GM10248 (cell line): ENCODE measurements at regions not wholly inside any gene's neighbourhood (a gene's known extent, or its start where the extent isn't known, plus 50 kb on each side); places are given as distances from the start of the nearest gene placed in this dataset.

ENCODE experiments used
- CTCF ChIA-PET: fragments of 300-600 bp; sonication (Branson Sonifier 250); formaldehyde crosslinking; extraction: SDS; loops from one replicate; lab custom pipeline; 2021; ENCODE audit warnings: antibody characterized with exemption; lab: Yijun Ruan, JAX
- POLR2A ChIA-PET: fragments of 350-650 bp; sonication (Branson Sonifier 250); formaldehyde crosslinking; extraction: SDS; loops from one replicate; lab custom pipeline; 2020; ENCODE audit warnings: antibody characterized with exemption; lab: Yijun Ruan, JAX
- DNase-seq: peaks from one replicate; pipeline ENCODE4 v3.0.0; 2012; ENCODE audit errors: extremely low spot score
- TF ChIP-seq, protein P1 (sequence below): IDR thresholded peaks from 2 replicates; pipeline ENCODE4 v1.5.1; 2012; ENCODE audit warnings: mild to moderate bottlenecking, low read depth; ENCODE audit errors: extremely low read depth, missing control alignments, control extremely low read depth

DNA sequence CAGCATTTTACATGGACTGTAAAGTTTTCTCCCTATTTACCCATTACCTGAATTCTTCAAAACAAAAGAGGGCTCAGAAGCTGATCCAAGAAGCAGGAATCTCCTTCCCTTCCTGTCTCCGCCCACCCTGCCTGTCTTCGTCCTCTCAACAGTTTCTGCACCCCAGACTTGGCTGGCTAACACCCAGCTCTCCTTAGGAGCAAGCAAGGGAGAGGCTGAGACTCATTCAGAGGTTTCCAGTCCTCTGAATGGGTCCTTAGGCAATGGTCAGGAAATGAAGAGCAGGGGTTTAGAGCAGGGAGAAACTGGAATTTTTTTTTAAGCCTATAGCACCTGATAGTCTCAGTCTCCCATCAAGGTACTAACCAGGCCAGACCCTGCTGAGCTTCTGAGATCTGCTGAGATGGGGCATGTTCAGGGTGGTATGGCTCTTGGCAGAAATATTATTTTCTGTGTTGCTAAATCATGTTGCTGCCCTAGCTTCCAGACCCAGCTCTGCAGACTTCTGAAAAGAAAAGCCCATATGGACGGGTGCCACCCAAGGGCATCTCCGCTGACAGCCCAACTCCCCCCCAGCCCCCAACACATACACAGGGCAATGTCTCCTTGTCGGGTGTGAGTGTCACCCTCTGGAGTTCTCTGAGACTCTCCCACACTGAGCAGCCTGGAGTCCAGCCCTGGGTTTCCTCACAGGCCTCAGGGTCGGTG lies 74.6 kb upstream of the CD93 start:
- CTCF ChIA-PET, result interaction anchor here (1.0 to 3.1 kb wide), 6 partner anchors 9 to 110 kb away, joined by 3 to 12 read pairs (median 3); no protein-coding TSS in a partner anchor
- DNase-seq, result no peak
- TF ChIP-seq, protein P1, sequence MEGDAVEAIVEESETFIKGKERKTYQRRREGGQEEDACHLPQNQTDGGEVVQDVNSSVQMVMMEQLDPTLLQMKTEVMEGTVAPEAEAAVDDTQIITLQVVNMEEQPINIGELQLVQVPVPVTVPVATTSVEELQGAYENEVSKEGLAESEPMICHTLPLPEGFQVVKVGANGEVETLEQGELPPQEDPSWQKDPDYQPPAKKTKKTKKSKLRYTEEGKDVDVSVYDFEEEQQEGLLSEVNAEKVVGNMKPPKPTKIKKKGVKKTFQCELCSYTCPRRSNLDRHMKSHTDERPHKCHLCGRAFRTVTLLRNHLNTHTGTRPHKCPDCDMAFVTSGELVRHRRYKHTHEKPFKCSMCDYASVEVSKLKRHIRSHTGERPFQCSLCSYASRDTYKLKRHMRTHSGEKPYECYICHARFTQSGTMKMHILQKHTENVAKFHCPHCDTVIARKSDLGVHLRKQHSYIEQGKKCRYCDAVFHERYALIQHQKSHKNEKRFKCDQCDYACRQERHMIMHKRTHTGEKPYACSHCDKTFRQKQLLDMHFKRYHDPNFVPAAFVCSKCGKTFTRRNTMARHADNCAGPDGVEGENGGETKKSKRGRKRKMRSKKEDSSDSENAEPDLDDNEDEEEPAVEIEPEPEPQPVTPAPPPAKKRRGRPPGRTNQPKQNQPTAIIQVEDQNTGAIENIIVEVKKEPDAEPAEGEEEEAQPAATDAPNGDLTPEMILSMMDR, result no peak
- POLR2A ChIA-PET, result no interaction called here

DNA sequence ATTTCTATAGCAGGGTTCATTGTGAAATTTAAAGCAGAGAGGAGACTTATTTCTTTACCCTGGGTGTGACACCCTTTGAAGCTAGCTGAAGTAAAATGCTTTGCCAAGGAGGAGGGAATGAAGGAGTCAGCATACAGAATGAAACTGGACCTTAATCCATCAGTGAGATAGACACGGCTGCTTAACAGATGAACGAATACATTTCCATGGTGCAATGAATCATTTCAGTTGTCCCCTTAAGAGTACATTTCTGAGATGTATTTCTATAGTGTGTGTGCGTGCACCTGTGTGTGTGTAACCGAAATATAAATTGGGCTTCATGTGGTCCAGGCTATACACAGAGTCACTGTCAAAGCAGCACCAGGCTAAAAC lies 73.8 kb upstream of the CD93 start:
- TF ChIP-seq, protein P1, result no peak
- ChIA-PET POLR2A (no interaction called here), CTCF (interaction anchor here (1.5 to 3.1 kb wide), 4 partner anchors 8 to 47 kb away, joined by 3 to 12 read pairs (median 4); no protein-coding TSS in a partner anchor)
- DNase-seq, result no peak

DNA sequence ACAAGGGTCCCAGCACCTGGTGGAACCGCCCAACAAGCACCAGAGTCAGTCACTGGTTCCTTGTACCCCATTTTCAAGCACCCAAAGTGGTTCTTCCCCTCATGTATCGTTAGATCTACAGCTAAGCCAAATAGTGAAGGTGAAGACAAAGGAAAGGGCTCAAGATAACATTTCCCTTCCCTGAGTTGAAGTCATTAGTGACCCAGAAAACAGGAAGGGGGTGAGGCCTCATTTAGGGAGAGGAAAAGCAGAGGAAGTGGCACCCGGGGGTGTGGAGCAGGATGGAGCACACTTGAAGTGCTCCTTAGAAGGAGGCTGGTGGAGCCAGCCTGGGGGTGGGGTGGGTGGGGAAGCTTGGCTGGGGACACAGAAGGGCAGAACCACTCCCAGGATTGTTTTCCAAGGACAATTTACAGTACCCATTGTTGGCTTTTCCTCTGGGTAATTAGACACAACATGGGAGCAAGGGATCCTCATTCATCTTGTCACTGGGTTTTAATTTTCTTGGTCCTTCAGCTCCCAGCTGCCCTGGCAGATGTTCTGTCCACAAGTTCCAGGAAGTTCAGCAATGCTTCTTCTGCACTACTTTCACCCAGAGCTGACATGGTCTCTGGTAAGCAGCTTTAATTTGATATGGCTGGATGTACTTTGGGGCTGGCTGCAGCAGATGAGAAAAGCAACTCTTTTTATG lies 73.3 kb upstream of the CD93 start:
- TF ChIP-seq, protein P1, result no peak
- ChIA-PET POLR2A (interaction anchor here (0.6 kb wide), 1 partner anchor 1793 kb away, joined by 3 read pairs; no protein-coding TSS in a partner anchor), CTCF (interaction anchor here (1.6 to 3.1 kb wide), 3 partner anchors 9 to 46 kb away, joined by 3 to 12 read pairs (median 6); no protein-coding TSS in a partner anchor)
- no peak for DNase-seq

DNA sequence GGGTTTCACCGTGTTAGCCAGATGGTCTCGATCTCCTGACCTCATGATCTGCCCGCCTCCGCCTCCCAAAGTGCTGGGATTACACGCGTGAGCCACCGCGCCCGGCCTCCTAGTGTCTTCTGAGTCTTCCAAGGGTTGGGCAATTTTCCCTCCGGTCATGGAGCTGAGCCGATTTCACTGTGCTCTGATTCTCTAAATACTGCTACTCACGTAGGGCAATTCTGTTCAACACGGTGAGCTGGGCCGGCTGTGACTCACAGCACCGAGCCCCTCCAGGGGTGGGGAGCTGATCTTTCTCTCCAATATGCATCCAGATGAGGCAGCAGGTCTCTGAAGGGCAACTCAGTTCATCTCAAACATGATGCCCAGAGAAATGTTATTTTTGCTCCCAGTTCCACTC lies 71.6 kb upstream of the CD93 start:
- DNase-seq, result no peak
- TF ChIP-seq, protein P1, result no peak
- CTCF ChIA-PET, result interaction anchor here (1.2 to 1.6 kb wide), 2 partner anchors 11 to 13 kb away, joined by 5 to 6 read pairs; no protein-coding TSS in a partner anchor
- POLR2A ChIA-PET, result no interaction called here

DNA sequence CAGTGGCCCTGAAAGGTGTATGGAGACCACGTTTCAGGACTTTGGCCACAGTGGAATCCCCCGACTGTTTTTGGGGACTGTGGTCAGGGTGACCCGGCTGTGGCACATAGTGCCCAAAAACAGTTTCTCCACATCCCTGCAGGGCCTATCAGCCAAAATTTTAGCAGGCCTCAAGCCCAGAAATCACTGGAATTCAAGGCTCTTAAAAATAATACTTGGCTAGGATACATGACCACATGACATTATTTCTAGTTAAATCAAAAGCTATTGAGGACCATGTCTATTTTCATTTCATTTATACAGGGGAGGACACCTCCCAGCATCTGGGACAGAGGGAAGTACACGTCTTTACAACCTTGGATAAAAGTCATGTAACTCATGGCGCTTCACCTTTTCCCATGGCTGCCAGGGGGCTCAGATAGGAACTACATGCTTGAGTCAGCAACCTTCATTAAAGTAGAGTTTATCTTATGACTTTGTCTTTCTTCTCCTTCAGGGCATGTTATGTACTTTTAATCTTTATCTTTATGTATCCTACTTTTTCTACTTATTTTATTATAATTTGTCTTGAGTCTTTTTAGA lies 70.8 kb upstream of the CD93 start:
- TF ChIP-seq, protein P1, result no peak
- no peak for DNase-seq
- ChIA-PET POLR2A (no interaction called here), CTCF (interaction anchor here (1.1 kb wide), 1 partner anchor 10 kb away, joined by 3 read pairs; no protein-coding TSS in a partner anchor)

DNA sequence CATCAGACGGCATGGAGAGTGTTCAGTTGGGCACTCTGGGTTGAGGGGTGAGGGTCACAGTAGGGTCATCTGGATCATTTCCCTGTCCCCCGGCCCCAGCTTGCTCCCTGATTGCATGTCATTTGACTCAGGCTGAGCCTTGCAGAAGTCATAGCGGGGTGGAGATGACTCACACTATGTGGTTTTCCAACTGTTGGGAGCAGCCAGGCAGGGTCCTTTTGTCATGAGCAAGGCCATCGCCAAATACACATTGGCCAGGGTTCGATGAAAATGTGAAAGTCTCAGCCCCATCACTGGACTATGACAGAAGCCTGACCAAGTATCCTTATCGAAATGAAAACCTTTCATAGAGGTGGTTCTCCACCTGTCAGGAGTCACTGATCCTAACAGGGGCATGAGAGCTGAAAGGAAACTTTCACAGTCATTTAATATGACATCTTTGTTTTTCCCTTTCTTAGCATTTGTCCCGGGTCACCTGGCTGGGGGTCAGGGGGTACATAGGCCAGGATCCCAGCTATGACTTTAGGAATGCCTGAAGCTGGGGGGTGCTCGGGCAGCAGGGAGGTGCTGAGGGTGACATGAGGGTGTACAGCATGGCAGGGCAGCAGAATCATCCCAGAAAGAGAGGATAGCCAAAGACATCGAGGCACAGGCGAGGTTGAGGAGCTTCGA lies 70.2 kb upstream of the CD93 start:
- TF ChIP-seq, protein P1, result no peak
- no peak for DNase-seq
- POLR2A ChIA-PET, result no interaction called here
- CTCF ChIA-PET, result interaction anchor here (1.1 kb wide), 1 partner anchor 9 kb away, joined by 3 read pairs; no protein-coding TSS in a partner anchor
